ENCODE measurements at regions not wholly inside any gene's neighbourhood (a gene's known extent, or its start where the extent isn't known, plus 50 kb on each side); places are given as distances from the start of the nearest gene placed in this dataset.

GRCh38 chr4:96228463-96228862, 388.6 kb downstream of the PDHA2 start:
- no peak overlapping the region for H3K4me3 ChIP-seq (ENCODE audit: low read depth, low read length)
- no peaks in the 10 kb centered on the region for H3K27me3 ChIP-seq (ENCODE audit: insufficient read depth, low read length)
- H3K79me2 ChIP-seq (ENCODE audit: control insufficient read depth, insufficient read depth, low read length, unreplicated experiment), result no peaks in the 10 kb centered on the region
- H2AFZ ChIP-seq (ENCODE audit: low read length, unreplicated experiment), result no peak overlapping the region
- no peak overlapping the region for H3K27ac ChIP-seq (ENCODE audit: low read depth, low read length)
- no peaks in the 10 kb centered on the region for H3K4me1 ChIP-seq (ENCODE audit: control insufficient read depth, insufficient read depth, low read length, unreplicated experiment)
- H3K36me3 ChIP-seq (ENCODE audit: insufficient read depth, low read length), result no peaks in the 10 kb centered on the region

- H3K27me3 ChIP-seq (ENCODE audit: insufficient read depth, low read length), result no peaks in the 10 kb centered on the region
- no peaks in the 10 kb centered on the region for H3K4me1 ChIP-seq (ENCODE audit: control insufficient read depth, insufficient read depth, low read length, unreplicated experiment)
- H3K27ac ChIP-seq (ENCODE audit: low read depth, low read length), result no peak overlapping the region
- H2AFZ ChIP-seq (ENCODE audit: low read length, unreplicated experiment), result no peak overlapping the region
- H3K4me3 ChIP-seq (ENCODE audit: low read depth, low read length), result no peak overlapping the region
- no peaks in the 10 kb centered on the region for H3K79me2 ChIP-seq (ENCODE audit: control insufficient read depth, insufficient read depth, low read length, unreplicated experiment)
- H3K36me3 ChIP-seq (ENCODE audit: insufficient read depth, low read length), result no peaks in the 10 kb centered on the region
Measured at GRCh38 chr4:96240041-96240440, 400.1 kb downstream of the PDHA2 start.

GRCh38 chr4:96241819-96242218, 401.9 kb downstream of the PDHA2 start:
- Histone ChIP-seq H3K27me3 (ENCODE audit: insufficient read depth, low read length) (0 out of 2 replicates have a peak, but pooled peaks cover 2% of the 10 kb centered on the region), H3K4me1 (ENCODE audit: control insufficient read depth, insufficient read depth, low read length, unreplicated experiment) (no peaks in the 10 kb centered on the region), H3K36me3 (ENCODE audit: insufficient read depth, low read length) (no peaks in the 10 kb centered on the region), H3K79me2 (ENCODE audit: control insufficient read depth, insufficient read depth, low read length, unreplicated experiment) (no peaks in the 10 kb centered on the region), H2AFZ (ENCODE audit: low read length, unreplicated experiment) (no peak overlapping the region), H3K4me3 (ENCODE audit: low read depth, low read length) (no peak overlapping the region), H3K27ac (ENCODE audit: low read depth, low read length) (no peak overlapping the region)

GRCh38 chr4:96247096-96247495, 407.2 kb downstream of the PDHA2 start:
- Histone ChIP-seq H3K27me3 (ENCODE audit: insufficient read depth, low read length) (0 out of 2 replicates have a peak, but pooled peaks cover 3% of the 10 kb centered on the region), H3K4me1 (ENCODE audit: control insufficient read depth, insufficient read depth, low read length, unreplicated experiment) (no peaks in the 10 kb centered on the region), H2AFZ (ENCODE audit: low read length, unreplicated experiment) (no peak overlapping the region), H3K27ac (ENCODE audit: low read depth, low read length) (no peak overlapping the region), H3K36me3 (ENCODE audit: insufficient read depth, low read length) (no peaks in the 10 kb centered on the region), H3K79me2 (ENCODE audit: control insufficient read depth, insufficient read depth, low read length, unreplicated experiment) (no peaks in the 10 kb centered on the region), H3K4me3 (ENCODE audit: low read depth, low read length) (no peak overlapping the region)

- H3K27me3 ChIP-seq (ENCODE audit: insufficient read depth, low read length), result 0 out of 2 replicates have a peak, but pooled peaks cover 3% of the 10 kb centered on the region
- H2AFZ ChIP-seq (ENCODE audit: low read length, unreplicated experiment), result no peak overlapping the region
- H3K36me3 ChIP-seq (ENCODE audit: insufficient read depth, low read length), result no peaks in the 10 kb centered on the region
- H3K4me1 ChIP-seq (ENCODE audit: control insufficient read depth, insufficient read depth, low read length, unreplicated experiment), result no peaks in the 10 kb centered on the region
- H3K4me3 ChIP-seq (ENCODE audit: low read depth, low read length), result no peak overlapping the region
- H3K27ac ChIP-seq (ENCODE audit: low read depth, low read length), result no peak overlapping the region
- no peaks in the 10 kb centered on the region for H3K79me2 ChIP-seq (ENCODE audit: control insufficient read depth, insufficient read depth, low read length, unreplicated experiment)
Measured at GRCh38 chr4:96248225-96248624, 408.3 kb downstream of the PDHA2 start.

GRCh38 chr4:96260064-96260682, 420.3 kb downstream of the PDHA2 start:
- Histone ChIP-seq H3K79me2 (ENCODE audit: control insufficient read depth, insufficient read depth, low read length, unreplicated experiment) (no peaks in the 10 kb centered on the region), H3K27ac (ENCODE audit: low read depth, low read length) (no peak overlapping the region), H3K36me3 (ENCODE audit: insufficient read depth, low read length) (no peaks in the 10 kb centered on the region), H2AFZ (ENCODE audit: low read length, unreplicated experiment) (no peak overlapping the region), H3K4me3 (ENCODE audit: low read depth, low read length) (no peak overlapping the region), H3K4me1 (ENCODE audit: control insufficient read depth, insufficient read depth, low read length, unreplicated experiment) (no peaks in the 10 kb centered on the region), H3K27me3 (ENCODE audit: insufficient read depth, low read length) (no peaks in the 10 kb centered on the region)

GRCh38 chr4:96262057-96262456, 422.2 kb downstream of the PDHA2 start:
- Histone ChIP-seq H3K27me3 (ENCODE audit: insufficient read depth, low read length) (no peaks in the 10 kb centered on the region), H2AFZ (ENCODE audit: low read length, unreplicated experiment) (no peak overlapping the region), H3K36me3 (ENCODE audit: insufficient read depth, low read length) (no peaks in the 10 kb centered on the region), H3K4me3 (ENCODE audit: low read depth, low read length) (no peak overlapping the region), H3K4me1 (ENCODE audit: control insufficient read depth, insufficient read depth, low read length, unreplicated experiment) (no peaks in the 10 kb centered on the region), H3K27ac (ENCODE audit: low read depth, low read length) (no peak overlapping the region), H3K79me2 (ENCODE audit: control insufficient read depth, insufficient read depth, low read length, unreplicated experiment) (no peaks in the 10 kb centered on the region)

GRCh38 chr4:96263291-96263690, 423.4 kb downstream of the PDHA2 start:
- H3K27me3 ChIP-seq (ENCODE audit: insufficient read depth, low read length), result no peaks in the 10 kb centered on the region
- no peak overlapping the region for H3K27ac ChIP-seq (ENCODE audit: low read depth, low read length)
- no peaks in the 10 kb centered on the region for H3K36me3 ChIP-seq (ENCODE audit: insufficient read depth, low read length)
- H3K79me2 ChIP-seq (ENCODE audit: control insufficient read depth, insufficient read depth, low read length, unreplicated experiment), result no peaks in the 10 kb centered on the region
- H3K4me1 ChIP-seq (ENCODE audit: control insufficient read depth, insufficient read depth, low read length, unreplicated experiment), result no peaks in the 10 kb centered on the region
- H2AFZ ChIP-seq (ENCODE audit: low read length, unreplicated experiment), result no peak overlapping the region
- H3K4me3 ChIP-seq (ENCODE audit: low read depth, low read length), result no peak overlapping the region

- Histone ChIP-seq H3K27me3 (ENCODE audit: insufficient read depth, low read length) (no peaks in the 10 kb centered on the region), H3K4me3 (ENCODE audit: low read depth, low read length) (no peak overlapping the region), H3K27ac (ENCODE audit: low read depth, low read length) (no peak overlapping the region), H3K36me3 (ENCODE audit: insufficient read depth, low read length) (no peaks in the 10 kb centered on the region), H2AFZ (ENCODE audit: low read length, unreplicated experiment) (no peak overlapping the region), H3K4me1 (ENCODE audit: control insufficient read depth, insufficient read depth, low read length, unreplicated experiment) (no peaks in the 10 kb centered on the region), H3K79me2 (ENCODE audit: control insufficient read depth, insufficient read depth, low read length, unreplicated experiment) (no peaks in the 10 kb centered on the region)
Measured at GRCh38 chr4:96264941-96265463, 425.1 kb downstream of the PDHA2 start.

- Histone ChIP-seq H3K4me3 (ENCODE audit: low read depth, low read length) (no peak overlapping the region), H2AFZ (ENCODE audit: low read length, unreplicated experiment) (no peak overlapping the region), H3K4me1 (ENCODE audit: control insufficient read depth, insufficient read depth, low read length, unreplicated experiment) (no peaks in the 10 kb centered on the region), H3K36me3 (ENCODE audit: insufficient read depth, low read length) (no peaks in the 10 kb centered on the region), H3K79me2 (ENCODE audit: control insufficient read depth, insufficient read depth, low read length, unreplicated experiment) (no peaks in the 10 kb centered on the region), H3K27ac (ENCODE audit: low read depth, low read length) (no peak overlapping the region), H3K27me3 (ENCODE audit: insufficient read depth, low read length) (no peaks in the 10 kb centered on the region)
Measured at GRCh38 chr4:96293806-96294205, 453.9 kb downstream of the PDHA2 start.

GRCh38 chr4:96295143-96295741, 455.3 kb downstream of the PDHA2 start:
- Histone ChIP-seq H2AFZ (ENCODE audit: low read length, unreplicated experiment) (no peak overlapping the region), H3K36me3 (ENCODE audit: insufficient read depth, low read length) (no peaks in the 10 kb centered on the region), H3K4me1 (ENCODE audit: control insufficient read depth, insufficient read depth, low read length, unreplicated experiment) (no peaks in the 10 kb centered on the region), H3K79me2 (ENCODE audit: control insufficient read depth, insufficient read depth, low read length, unreplicated experiment) (no peaks in the 10 kb centered on the region), H3K27me3 (ENCODE audit: insufficient read depth, low read length) (no peaks in the 10 kb centered on the region), H3K27ac (ENCODE audit: low read depth, low read length) (no peak overlapping the region), H3K4me3 (ENCODE audit: low read depth, low read length) (peak overlapping the region; percentile 0; the same call in 1 of the 2 replicates)
